ENCODE measurements at regions not wholly inside any gene's neighbourhood (a gene's known extent, or its start where the extent isn't known, plus 50 kb on each side); places are given as distances from the start of the nearest gene placed in this dataset.

DNA sequence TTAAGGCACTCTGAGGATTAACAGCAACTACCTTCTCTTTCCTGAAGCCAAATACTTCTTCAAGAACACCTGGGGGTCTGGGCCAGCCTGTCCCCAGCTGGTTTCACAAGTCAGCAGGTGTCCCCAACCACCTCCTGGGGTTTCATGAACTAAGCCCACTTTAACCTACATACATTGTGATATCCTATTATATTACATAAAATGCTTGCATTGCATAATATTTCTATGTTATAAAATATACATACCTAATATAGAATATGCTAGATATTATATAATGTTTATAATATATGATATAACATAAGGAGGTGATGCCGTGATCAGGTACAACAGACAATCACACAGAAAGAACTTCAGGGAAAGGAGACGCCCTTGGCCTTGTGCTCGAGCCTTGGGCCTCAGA, 367.6 kb downstream of the C16orf95 start:
- TF ChIP-seq, protein P1, sequence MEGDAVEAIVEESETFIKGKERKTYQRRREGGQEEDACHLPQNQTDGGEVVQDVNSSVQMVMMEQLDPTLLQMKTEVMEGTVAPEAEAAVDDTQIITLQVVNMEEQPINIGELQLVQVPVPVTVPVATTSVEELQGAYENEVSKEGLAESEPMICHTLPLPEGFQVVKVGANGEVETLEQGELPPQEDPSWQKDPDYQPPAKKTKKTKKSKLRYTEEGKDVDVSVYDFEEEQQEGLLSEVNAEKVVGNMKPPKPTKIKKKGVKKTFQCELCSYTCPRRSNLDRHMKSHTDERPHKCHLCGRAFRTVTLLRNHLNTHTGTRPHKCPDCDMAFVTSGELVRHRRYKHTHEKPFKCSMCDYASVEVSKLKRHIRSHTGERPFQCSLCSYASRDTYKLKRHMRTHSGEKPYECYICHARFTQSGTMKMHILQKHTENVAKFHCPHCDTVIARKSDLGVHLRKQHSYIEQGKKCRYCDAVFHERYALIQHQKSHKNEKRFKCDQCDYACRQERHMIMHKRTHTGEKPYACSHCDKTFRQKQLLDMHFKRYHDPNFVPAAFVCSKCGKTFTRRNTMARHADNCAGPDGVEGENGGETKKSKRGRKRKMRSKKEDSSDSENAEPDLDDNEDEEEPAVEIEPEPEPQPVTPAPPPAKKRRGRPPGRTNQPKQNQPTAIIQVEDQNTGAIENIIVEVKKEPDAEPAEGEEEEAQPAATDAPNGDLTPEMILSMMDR (conservative IDR thresholded peaks at IDR 0.05; ENCODE audit: low read depth, low read length) = no peak
- no peak overlapping the region for H3K4me3 ChIP-seq (ENCODE audit: low read length)
- no peak for DNase-seq (ENCODE audit: low read depth)

DNA sequence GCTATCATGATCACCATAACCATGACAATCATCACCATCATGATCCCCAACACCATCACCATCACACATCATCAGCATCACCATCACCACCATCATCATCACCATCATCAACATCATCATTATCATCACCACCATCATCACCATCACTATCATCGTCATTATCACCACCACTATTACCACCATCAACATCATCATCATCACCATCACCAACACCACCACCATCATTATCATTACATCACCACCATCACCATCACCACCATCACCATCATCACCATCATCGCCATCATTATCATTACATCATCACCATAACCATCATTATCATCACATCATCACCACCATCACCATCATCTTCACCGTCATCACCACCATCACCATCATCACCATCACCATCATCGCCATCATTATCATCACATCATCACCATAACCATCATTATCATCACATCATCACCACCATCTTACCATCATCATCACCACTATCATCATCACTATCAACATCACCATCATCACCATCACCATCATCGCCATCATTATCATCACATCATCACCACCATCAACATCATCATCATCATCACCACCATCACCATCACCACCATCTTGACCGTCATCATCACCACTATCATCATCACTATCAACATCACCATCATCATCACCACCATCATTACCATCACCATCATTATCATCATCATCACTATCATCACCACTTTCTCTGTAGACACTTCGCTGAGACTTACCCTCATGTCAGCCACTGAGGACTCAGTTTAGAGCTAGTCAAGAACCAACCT, 366.0 kb downstream of the C16orf95 start:
- DNase-seq (ENCODE audit: low read depth) = no peak
- H3K4me3 ChIP-seq (ENCODE audit: low read length) = no peak overlapping the region
- TF ChIP-seq, protein P1 (conservative IDR thresholded peaks at IDR 0.05; ENCODE audit: low read depth, low read length) = no peak

DNA sequence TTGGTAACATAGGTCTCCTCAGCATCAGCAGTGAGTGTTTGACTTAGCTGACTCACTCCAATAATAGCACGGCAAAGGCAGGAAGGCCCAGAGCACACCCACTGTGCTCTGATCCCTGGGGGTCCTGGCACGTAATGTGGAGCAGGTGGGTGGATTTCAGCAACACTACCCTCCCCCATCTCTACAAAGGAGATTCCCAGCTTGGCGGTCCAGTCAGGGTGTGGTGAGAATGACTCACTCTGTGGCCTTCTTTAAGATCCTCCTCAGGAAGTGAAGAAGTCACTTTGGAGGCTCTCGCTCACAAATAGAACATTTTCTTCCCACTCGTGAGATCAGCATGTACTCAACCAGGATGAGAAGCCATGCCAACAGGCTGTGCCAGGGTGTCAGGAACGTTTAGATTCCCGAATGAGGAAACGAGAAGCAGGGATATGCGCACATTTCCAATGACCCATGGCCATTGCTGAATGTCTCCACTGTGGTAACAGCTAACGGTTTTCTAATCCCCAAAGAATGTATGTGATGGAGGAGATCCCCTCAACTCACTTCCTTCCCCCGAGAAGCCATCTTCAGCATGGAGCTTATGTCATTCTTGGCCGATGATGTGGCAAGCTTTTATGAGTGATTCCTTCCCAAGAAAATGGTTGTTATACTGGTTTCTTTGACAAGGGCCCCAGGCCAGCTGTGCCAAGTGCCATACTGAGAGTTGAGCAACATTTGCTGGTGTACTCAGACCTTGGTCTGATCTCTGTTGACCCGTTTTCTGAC, 365.2 kb downstream of the C16orf95 start:
- H3K4me3 ChIP-seq (ENCODE audit: low read length) = no peak overlapping the region
- TF ChIP-seq, protein P1 (conservative IDR thresholded peaks at IDR 0.05; ENCODE audit: low read depth, low read length) = no peak
- DNase-seq (ENCODE audit: low read depth) = peak; percentile 71

DNA sequence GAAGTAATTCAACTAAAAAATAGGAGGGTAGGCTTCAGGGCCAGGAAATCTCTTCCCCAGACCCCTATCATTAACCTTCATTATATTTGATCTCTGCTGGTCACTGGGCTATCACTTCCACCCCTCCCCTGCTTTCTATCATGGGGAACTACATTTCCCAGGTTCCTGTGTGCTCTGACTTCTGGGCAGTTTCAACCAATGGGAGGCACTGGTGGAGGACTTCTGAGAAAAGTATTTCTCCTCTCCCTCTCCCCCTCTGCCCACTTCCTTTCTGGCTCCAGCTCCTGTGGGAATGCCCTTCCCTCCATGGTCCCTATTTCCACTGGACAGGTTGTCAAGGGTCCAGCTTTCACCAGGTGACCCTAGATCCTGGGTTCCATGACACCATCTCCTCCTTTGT, 364.4 kb downstream of the C16orf95 start:
- DNase-seq (ENCODE audit: low read depth) = no peak
- no peak overlapping the region for H3K4me3 ChIP-seq (ENCODE audit: low read length)
- TF ChIP-seq, protein P1 (conservative IDR thresholded peaks at IDR 0.05; ENCODE audit: low read depth, low read length) = no peak

DNA sequence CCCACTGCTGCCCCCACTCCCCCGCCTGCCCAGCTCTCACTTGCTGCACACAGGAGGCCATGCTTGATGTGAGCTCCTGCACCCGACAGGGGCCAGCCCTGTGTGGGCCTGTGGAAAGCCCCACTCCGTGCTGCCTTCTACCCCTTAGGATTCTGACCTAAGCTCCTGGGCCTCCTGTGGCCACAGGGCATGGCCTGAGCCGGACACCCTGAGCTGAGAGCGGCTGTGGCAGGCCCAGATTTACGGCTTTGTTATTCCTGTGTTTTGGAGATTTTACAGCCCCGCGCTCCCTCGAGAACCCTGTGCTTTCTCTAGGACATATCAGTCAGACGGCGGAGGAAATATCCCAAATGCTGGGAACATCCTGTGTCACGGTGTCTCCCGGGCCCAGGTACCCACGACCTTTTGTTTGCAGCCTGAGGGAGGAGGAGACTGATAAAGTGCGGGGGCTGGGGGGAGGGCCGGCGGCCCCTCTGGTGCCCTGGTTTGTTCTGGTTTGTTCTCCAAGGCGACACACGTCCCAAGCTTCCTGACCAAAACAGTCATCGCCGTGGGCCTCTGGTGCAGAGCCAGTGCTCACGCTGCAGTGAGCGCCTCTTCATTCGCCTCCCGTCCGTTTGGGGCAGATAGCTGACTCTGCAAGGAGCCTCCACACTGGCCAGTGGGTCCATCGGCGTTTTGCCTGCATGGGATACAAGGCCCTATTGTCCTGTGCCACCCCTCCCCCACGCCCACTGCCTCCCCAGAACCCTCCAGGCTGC, 363.4 kb downstream of the C16orf95 start:
- no peak for DNase-seq (ENCODE audit: low read depth)
- TF ChIP-seq, protein P1 (conservative IDR thresholded peaks at IDR 0.05; ENCODE audit: low read depth, low read length) = no peak
- H3K4me3 ChIP-seq (ENCODE audit: low read length) = no peak overlapping the region

DNA sequence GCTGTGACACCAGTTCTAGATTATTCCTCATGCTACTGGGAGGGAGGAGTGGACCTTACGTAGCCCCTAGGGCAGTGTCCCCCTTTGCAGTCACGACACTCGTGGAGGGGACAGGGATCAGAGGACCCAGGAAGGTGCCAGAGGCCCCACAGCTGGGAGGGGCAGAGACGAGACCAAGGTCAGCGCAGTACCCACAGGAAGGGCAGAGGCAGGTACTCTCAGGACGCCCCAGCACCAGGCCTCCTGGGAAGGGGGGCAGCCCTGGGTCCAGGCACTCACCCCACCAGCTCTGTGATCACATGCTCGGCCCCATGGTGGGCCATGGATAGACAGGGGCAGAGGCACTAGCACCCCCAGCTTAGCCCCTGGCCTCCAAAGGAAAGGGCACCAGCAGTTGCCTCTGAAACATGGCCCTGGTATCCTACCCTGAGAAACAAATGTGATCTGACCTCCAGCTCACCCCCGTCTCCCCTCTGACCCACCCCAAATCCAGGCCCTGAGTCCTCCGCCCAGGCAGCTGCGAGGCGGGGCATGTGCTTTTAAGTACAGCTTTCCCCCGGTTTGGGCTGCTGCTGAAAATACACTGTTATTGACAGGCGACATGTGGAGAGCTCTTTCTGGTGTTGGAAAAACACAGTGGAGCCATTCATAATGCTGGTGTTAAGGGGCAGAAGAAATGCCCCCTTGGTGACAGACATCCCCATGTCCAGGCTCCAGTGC, 361.9 kb downstream of the C16orf95 start:
- TF ChIP-seq, protein P1 (conservative IDR thresholded peaks at IDR 0.05; ENCODE audit: low read depth, low read length) = no peak
- H3K4me3 ChIP-seq (ENCODE audit: low read length) = no peak overlapping the region
- DNase-seq (ENCODE audit: low read depth) = no peak
